ENCODE measurements at regions not wholly inside any gene's neighbourhood (a gene's known extent, or its start where the extent isn't known, plus 50 kb on each side); places are given as distances from the start of the nearest gene placed in this dataset.
A peak's percentile ranks its signal among the peaks of the same experiment; 100 is the strongest.

DNA sequence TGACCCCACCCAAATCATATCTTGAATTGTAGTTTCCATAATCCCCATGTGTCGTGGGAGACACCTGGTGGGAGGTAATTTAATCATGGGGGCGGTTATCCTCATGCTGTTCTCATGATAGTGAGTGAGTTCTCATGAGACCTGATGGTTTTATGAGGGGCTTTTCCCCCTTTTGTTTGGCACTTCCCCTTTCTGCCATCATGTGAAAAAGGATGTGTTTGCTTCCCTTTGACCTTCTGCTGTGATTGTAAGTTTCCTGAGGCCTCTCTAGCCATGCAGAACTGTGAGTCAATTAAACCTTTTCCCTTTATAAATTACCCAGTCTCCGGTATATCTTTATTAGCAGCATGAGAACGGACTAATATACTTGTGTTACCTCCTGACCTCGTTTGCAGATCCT is 156.6 kb upstream of the MTNR1B start:
- H3K9me1 ChIP-seq (ENCODE audit: control insufficient read depth, insufficient read depth, low read length) = no peaks in the 10 kb centered on the region
- 0% methylated on average over 5 of the region's 5 CpGs for WGBS (ENCODE audit: insufficient coverage, low coverage, missing lambda C conversion rate)
- no peaks in the 10 kb centered on the region for H3K79me2 ChIP-seq (ENCODE audit: control insufficient read depth, insufficient read depth, low read length)
- no peaks in the 10 kb centered on the region for H3K9me3 ChIP-seq (replicated peaks; ENCODE audit: control insufficient read depth, insufficient read depth, low read depth, low read length)
- DNase-seq (ENCODE audit: extremely low read depth in 1 of 4, low spot score in 3 of 4) (no peak), FAIRE-seq (no peak), ATAC-seq (no peak)
- no TSS peak for BruUV-seq (replicated peaks)
- no peaks in the 10 kb centered on the region for H3K36me3 ChIP-seq (ENCODE audit: control insufficient read depth, insufficient read depth, low read length)
- ChIA-PET POLR2A (no interaction called here), CTCF (ENCODE audit: low intra/inter-chr PET ratio) (no interaction called here)
- H2AFZ ChIP-seq (ENCODE audit: low read depth, low read length) = no peak overlapping the region
- no peak overlapping the region for H3K4me2 ChIP-seq (ENCODE audit: insufficient read depth, low read length)
- H3K27me3 ChIP-seq (ENCODE audit: control insufficient read depth in 2 of 2, insufficient read depth in 2 of 2, low read length in 2 of 2) = no peaks in the 10 kb centered on the region
- no peak for TF ChIP-seq HNRNPLL (IDR thresholded peaks at IDR 0.05; ENCODE audit: low read depth, low read length, poor library complexity, severe bottlenecking)
- TF ChIP-seq SPI1 (IDR thresholded peaks at IDR 0.05; ENCODE audit: borderline replicate concordance, low read depth, low read length) = 0 out of 2 replicates have a peak, but pooled peaks have one; percentile 20
- TF ChIP-seq ZNF232 (CRISPR knock-in tag; IDR thresholded peaks at IDR 0.05) = no peak
- no peaks in the 10 kb centered on the region for H3K4me1 ChIP-seq (replicated peaks in 1 of 2; ENCODE audit: control insufficient read depth in 2 of 2, insufficient read depth in 2 of 2, low read length in 2 of 2)
- H3K27ac ChIP-seq (ENCODE audit: extremely low read depth, low read depth, low read length) = no peak overlapping the region
- no peak overlapping the region for H3K4me3 ChIP-seq
- H4K20me1 ChIP-seq (replicated peaks; ENCODE audit: control insufficient read depth, insufficient read depth, low read length) = no peaks in the 10 kb centered on the region
- intact Hi-C loops (cut with micrococcal nuclease) = no loop called here
- in situ Hi-C loops (cut with MboI) = no loop called here
- no peak overlapping the region for H3K9ac ChIP-seq (ENCODE audit: insufficient read depth in 1 of 2, low read depth in 2 of 2, low read length in 2 of 2)

DNA sequence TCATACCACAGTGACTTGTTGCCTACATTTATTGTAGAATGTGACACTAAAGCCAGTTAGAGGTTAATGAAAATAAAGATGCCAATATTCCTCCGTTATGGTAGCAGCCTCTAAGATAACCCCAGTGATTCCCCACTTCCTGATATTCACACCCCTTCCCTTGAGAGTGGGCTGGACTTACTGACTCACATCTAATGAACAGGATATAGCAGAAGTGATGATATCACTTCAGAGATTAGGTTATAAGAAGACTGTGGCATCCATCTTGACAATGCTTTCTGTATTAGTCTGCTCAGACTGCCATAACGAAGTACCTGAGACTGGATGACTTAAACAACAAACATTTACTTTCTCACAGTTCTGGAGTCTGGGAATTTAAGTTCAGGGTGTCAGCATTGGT is 149.6 kb upstream of the MTNR1B start:
- TF ChIP-seq BRF2 (IDR thresholded peaks at IDR 0.05; ENCODE audit: borderline replicate concordance, insufficient read depth, insufficient read length) = no peak
- H3K4me1 ChIP-seq (replicated peaks in 1 of 2; ENCODE audit: control insufficient read depth in 2 of 2, insufficient read depth in 2 of 2, low read length in 2 of 2) = no peaks in the 10 kb centered on the region
- no peak overlapping the region for H3K4me3 ChIP-seq
- no peak overlapping the region for H3K9ac ChIP-seq (ENCODE audit: insufficient read depth in 1 of 2, low read depth in 2 of 2, low read length in 2 of 2)
- no peak overlapping the region for H2AFZ ChIP-seq (ENCODE audit: low read depth, low read length)
- WGBS (ENCODE audit: insufficient coverage, low coverage, missing lambda C conversion rate) = 0% methylated on average over 2 of the region's 2 CpGs
- no peaks in the 10 kb centered on the region for H4K20me1 ChIP-seq (replicated peaks; ENCODE audit: control insufficient read depth, insufficient read depth, low read length)
- H3K27ac ChIP-seq (ENCODE audit: extremely low read depth, low read depth, low read length) = no peak overlapping the region
- H3K4me2 ChIP-seq (ENCODE audit: insufficient read depth, low read length) = no peak overlapping the region
- H3K79me2 ChIP-seq (ENCODE audit: control insufficient read depth, insufficient read depth, low read length) = no peaks in the 10 kb centered on the region
- in situ Hi-C loops (cut with MboI) = no loop called here
- H3K9me1 ChIP-seq (ENCODE audit: control insufficient read depth, insufficient read depth, low read length) = no peaks in the 10 kb centered on the region
- H3K27me3 ChIP-seq (ENCODE audit: control insufficient read depth in 2 of 2, insufficient read depth in 2 of 2, low read length in 2 of 2) = no peaks in the 10 kb centered on the region
- H3K9me3 ChIP-seq (replicated peaks; ENCODE audit: control insufficient read depth, insufficient read depth, low read depth, low read length) = no peaks in the 10 kb centered on the region
- FAIRE-seq (no peak), DNase-seq (ENCODE audit: extremely low read depth in 1 of 4, low spot score in 3 of 4) (no peak), ATAC-seq (no peak)
- ChIA-PET POLR2A (no interaction called here), CTCF (ENCODE audit: low intra/inter-chr PET ratio) (no interaction called here)
- no peaks in the 10 kb centered on the region for H3K36me3 ChIP-seq (ENCODE audit: control insufficient read depth, insufficient read depth, low read length)
- intact Hi-C loops (cut with micrococcal nuclease) = no loop called here
- no TSS peak for BruUV-seq (replicated peaks)

Measured in K562 (cell line).